Stimulated activated CD8-positive, alpha-beta memory T cell treated with anti-CD3 and anti-CD28 coated beads, Interleukin-2, amount 100 ng/mL, for 48 hours (primary cell): ENCODE measurements at regions not wholly inside any gene's neighbourhood (a gene's known extent, or its start where the extent isn't known, plus 50 kb on each side); places are given as distances from the start of the nearest gene placed in this dataset.

ENCODE experiments used
- DNase-seq, 2 donors: peaks; one replicate each; pipeline ENCODE4 v3.0.0-alpha.2; 2020; ENCODE audit warnings: low read depth in 2 of 2

- DNase-seq = no peak
These were observed 55.2 kb upstream of the RNF24 start for GRCh38 chr20:4070323-4071177.

GRCh38 chr20:4069751-4070150, 54.4 kb upstream of the RNF24 start:
- no peak for DNase-seq

GRCh38 chr20:4068708-4069107, 53.4 kb upstream of the RNF24 start:
- DNase-seq = no peak

DNA sequence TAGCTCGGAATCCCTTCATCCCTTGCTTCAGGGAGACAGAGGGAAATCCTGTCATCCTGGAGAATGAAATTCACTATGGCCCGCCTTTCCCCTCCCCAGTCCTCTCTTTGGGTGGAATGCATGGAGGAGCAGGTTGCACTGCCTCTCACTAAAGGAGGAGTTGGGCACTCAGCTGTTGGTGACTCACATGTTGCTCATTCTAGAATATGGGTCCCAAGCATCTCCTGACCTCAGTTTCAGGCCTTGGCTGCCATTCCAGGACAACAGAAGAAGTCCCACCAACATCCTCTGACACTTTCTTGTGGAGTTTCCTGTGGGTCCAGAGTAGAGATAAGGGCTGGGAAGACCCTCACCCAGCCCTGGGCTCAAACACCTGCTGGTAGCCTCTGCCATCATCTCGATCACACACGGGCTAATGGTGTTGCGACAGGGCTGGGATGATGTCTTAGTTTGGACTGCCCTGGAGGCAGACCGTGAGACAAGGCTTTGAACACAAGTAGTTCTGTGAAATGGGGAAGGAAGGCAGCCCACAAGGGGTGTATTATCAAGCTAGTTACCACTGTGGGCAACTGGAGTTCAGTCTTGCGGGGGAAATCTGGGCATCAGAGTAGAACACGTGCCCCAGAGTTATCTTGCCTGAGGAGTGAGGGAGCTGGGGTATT, 52.4 kb upstream of the RNF24 start:
- no peak for DNase-seq

DNA sequence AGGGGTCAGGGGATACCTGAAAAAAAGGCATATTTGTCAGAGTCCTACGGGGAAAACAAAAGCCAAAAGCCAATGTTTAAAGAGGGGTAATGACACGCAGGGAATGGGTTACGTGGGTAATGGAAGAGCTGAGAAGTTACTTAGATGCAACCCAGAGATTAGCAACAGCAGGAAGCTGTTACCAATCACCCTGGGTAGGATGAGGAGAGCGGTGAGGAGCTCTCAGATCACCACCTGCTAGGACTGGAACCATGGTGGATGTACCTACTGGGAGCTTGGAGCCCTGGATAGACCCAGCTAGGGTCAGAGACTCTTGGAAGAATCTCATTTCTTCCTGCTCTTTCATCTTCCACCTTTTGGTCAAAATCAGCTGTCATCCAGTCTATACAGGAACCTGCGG, 51.2 kb upstream of the RNF24 start:
- no peak for DNase-seq

GRCh38 chr20:4065391-4065844, 50.1 kb upstream of the RNF24 start:
- DNase-seq = no peak
